ENCODE measurements at regions not wholly inside any gene's neighbourhood (a gene's known extent, or its start where the extent isn't known, plus 50 kb on each side); places are given as distances from the start of the nearest gene placed in this dataset.

DNA sequence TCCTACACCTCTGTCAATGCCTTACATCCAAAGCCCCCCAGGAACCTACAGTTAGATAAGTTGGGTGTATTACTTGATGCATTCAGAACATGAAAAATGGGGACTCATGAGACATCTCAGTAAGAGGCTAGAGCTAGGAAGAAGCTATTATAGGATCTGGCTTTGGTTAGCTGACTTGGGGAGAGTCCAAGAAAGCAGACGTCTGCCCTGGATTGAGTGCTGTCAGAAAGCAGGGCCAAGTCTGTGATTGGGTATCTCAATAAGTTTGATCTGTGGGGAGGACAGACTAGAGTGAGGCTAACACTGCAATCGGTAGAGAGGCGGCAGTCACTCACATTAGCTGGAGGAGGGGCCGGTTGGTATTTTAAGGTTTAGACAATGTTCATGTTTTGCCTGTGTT lies 79.4 kb upstream of the LRFN2 start:
- TF ChIP-seq, protein P1, sequence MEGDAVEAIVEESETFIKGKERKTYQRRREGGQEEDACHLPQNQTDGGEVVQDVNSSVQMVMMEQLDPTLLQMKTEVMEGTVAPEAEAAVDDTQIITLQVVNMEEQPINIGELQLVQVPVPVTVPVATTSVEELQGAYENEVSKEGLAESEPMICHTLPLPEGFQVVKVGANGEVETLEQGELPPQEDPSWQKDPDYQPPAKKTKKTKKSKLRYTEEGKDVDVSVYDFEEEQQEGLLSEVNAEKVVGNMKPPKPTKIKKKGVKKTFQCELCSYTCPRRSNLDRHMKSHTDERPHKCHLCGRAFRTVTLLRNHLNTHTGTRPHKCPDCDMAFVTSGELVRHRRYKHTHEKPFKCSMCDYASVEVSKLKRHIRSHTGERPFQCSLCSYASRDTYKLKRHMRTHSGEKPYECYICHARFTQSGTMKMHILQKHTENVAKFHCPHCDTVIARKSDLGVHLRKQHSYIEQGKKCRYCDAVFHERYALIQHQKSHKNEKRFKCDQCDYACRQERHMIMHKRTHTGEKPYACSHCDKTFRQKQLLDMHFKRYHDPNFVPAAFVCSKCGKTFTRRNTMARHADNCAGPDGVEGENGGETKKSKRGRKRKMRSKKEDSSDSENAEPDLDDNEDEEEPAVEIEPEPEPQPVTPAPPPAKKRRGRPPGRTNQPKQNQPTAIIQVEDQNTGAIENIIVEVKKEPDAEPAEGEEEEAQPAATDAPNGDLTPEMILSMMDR (IDR thresholded peaks at IDR 0.05 in 2 of 3, conservative IDR thresholded peaks at IDR 0.05 in 1 of 3; ENCODE audit: borderline replicate concordance in 1 of 3, insufficient read depth in 1 of 3, low read depth in 2 of 3, low read length in 2 of 3), result no peak
- TF ChIP-seq CBX3 (IDR thresholded peaks at IDR 0.05; ENCODE audit: low read depth), result no peak
- no peak for TF ChIP-seq TCF7L2 (IDR thresholded peaks at IDR 0.05; ENCODE audit: borderline replicate concordance, extremely low read depth, insufficient read depth, insufficient read length)

Data from HCT116 (cell line).